HL-60 (cell line): ENCODE measurements at regions not wholly inside any gene's neighbourhood (a gene's known extent, or its start where the extent isn't known, plus 50 kb on each side); places are given as distances from the start of the nearest gene placed in this dataset.

Source experiments
- DNase-seq, 2 experiments: peaks; one replicate each; pipeline ENCODE4 v3.0.0-alpha.2; 2010 to 2020; ENCODE audit warnings: low read depth in 1 of 2, low spot score in 1 of 2
- H3K27ac ChIP-seq: fragments of 250-450 bp; sonication (Bioruptor Pico); replicated peaks from 2 replicates; pipeline ENCODE4 v1.5.1; 2020; ENCODE audit warnings: mild to moderate bottlenecking, moderate library complexity
- H3K27me3 ChIP-seq: fragments of 250-450 bp; sonication (Bioruptor Pico); 2 replicates; pipeline ENCODE4 v1.5.1; 2021; ENCODE audit warnings: mild to moderate bottlenecking, moderate library complexity; ENCODE audit not compliant: insufficient read depth, poor library complexity, severe bottlenecking
- H3K4me3 ChIP-seq: replicated peaks from 2 replicates; pipeline ENCODE4 v1.5.1; 2011; ENCODE audit warnings: mild to moderate bottlenecking, control low read depth, low read length; ENCODE audit not compliant: insufficient read depth
- CTCF ChIP-seq: IDR thresholded peaks from one replicate; pipeline ENCODE4 v1.5.1; 2011; ENCODE audit warnings: low read length, control low read depth, inconsistent platforms; ENCODE audit not compliant: insufficient read depth
- GABPA ChIP-seq: IDR thresholded peaks from 2 replicates; pipeline ENCODE4 v1.6.1; 2012; ENCODE audit warnings: low read depth
- POLR2AphosphoS5 ChIP-seq: IDR thresholded peaks from 2 replicates; pipeline ENCODE4 v1.6.1; 2012; ENCODE audit warnings: low read depth
- REST ChIP-seq: IDR thresholded peaks from 2 replicates; pipeline ENCODE4 v1.6.1; 2012; ENCODE audit warnings: low read depth; ENCODE audit not compliant: insufficient replicate concordance
- SPI1 ChIP-seq: IDR thresholded peaks from 2 replicates; pipeline ENCODE4 v1.6.1; 2012; ENCODE audit warnings: low read depth, mild to moderate bottlenecking, borderline replicate concordance

DNA sequence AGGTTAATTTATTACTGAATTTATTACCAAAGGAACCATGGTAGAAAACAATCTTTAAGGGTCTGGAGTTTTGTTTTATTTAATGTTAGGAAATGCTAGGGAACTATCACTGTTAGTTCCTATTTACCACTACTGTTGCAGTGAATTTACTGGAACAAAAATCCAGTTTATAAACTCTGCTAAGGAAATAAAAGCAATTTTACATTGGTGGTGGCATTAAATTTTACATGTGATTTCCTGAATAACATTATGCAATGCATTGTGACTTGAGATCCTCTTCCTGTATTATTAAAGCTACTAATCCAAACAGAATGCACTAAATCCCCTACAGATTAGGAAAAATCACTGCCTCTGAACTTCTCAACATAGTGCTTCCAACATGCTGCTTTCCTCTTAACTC is 599.5 kb upstream of the PTGER4 start:
- TF ChIP-seq SPI1, result no peak
- TF ChIP-seq POLR2AphosphoS5, result no peak
- TF ChIP-seq CTCF, result no peak
- no peak for TF ChIP-seq GABPA
- TF ChIP-seq REST, result no peak
- Histone ChIP-seq H3K27me3 (no peaks in the 10 kb centered on the region), H3K4me3 (no peak overlapping the region), H3K27ac (no peak overlapping the region)
- no peak for DNase-seq

- peak in 1 of 2 experiments; percentile 39 for DNase-seq
These were observed 600.7 kb upstream of the PTGER4 start for GRCh38 chr5:40078898-40079575.

GRCh38 chr5:40074826-40075225 is 604.9 kb upstream of the PTGER4 start:
- TF ChIP-seq GABPA (no peak), CTCF (no peak), SPI1 (no peak), POLR2AphosphoS5 (no peak), REST (no peak)
- Histone ChIP-seq H3K27me3 (no peaks in the 10 kb centered on the region), H3K4me3 (no peak overlapping the region), H3K27ac (no peak overlapping the region)
- DNase-seq, result no peak

More at GRCh38 chr5:40078898-40079575, 600.7 kb upstream of the PTGER4 start:
- TF ChIP-seq CTCF, result no peak
- peak; percentile 14; the same call in 1 of the 2 replicates for TF ChIP-seq SPI1
- H3K27ac ChIP-seq, result no peak overlapping the region
- H3K4me3 ChIP-seq, result no peak overlapping the region
- H3K27me3 ChIP-seq, result no peaks in the 10 kb centered on the region

DNA sequence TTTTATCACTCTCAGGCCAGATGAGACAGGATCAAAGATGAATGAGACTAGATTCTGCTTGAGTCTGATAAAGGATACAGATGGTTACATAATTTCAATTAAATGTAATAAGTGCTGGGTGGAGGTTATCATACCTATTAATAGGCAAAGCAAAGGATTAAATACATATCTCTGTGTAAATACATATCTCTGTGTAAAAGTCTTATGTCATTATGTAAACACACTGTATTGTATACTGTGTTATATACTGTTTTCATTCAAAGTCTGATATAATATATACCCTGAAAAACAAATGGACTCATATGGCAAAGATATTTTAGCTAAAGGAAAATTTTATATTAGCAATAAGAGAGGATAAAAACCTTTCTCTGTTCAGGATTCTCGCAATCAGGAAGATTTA is 605.8 kb upstream of the PTGER4 start:
- H3K27me3 ChIP-seq, result no peaks in the 10 kb centered on the region
- no peak overlapping the region for H3K4me3 ChIP-seq
- TF ChIP-seq CTCF (no peak), SPI1 (no peak), POLR2AphosphoS5 (no peak), REST (no peak), GABPA (no peak)
- DNase-seq, result no peak
- H3K27ac ChIP-seq, result no peak overlapping the region
